HG03159 (cell line): ENCODE measurements at regions not wholly inside any gene's neighbourhood (a gene's known extent, or its start where the extent isn't known, plus 50 kb on each side); places are given as distances from the start of the nearest gene placed in this dataset.

Source experiments
- ATAC-seq: cut with Tn5 transposase; IDR thresholded peaks from one replicate; pipeline ENCODE4 v1.9.1; 2021; ENCODE audit warnings: mild to moderate bottlenecking, moderate library complexity; ENCODE audit not compliant: unreplicated experiment

DNA sequence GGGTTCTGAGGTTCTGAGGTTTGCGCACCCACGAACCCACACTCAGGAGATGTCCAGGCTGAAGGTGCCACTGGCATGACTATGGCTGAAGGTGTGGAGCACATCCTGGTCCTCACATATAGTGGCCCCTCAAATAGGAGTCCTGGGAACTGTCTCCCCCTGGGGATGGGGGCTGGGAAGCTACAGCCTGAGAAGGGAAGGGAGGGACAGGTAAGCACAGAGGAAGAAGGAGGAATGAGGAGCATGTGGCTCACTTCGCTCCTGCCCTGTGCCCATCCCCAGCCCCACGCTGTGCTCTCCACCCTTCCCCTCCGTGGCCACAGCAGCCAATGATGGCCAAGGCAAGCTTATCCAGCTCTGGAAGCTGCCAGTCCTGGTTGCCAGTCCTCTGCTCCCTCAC, 123.9 kb upstream of the LHX1 start:
- ATAC-seq = no peak

DNA sequence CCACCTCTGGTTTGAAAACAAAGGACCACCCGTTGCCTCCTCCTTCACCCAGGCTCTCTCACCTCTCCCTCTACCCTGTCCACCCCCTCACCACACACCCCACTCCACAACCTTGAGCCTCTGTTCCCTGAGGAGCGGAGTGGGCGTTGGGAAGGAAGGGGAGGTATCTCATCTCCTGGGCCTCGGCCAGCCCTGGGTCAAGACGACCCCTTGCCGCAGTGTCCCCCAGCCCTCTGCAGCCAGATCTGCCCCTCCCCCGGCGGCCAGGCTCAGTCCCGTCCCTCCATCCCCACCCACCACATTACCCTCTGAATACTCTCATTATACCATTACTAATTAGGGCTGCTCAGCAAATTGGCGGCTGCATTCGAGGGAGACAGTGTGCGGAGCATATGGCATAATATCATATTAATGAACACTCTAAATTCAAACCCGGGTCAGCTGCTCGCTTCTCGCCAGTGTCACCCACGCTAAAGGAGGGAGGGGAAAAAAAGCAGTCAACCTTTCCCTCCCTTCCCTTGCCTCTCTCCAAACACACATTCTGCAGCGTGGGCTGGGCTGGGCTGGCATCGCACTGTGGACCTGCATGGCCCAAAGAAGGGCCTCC, 123.2 kb upstream of the LHX1 start:
- ATAC-seq = no peak

DNA sequence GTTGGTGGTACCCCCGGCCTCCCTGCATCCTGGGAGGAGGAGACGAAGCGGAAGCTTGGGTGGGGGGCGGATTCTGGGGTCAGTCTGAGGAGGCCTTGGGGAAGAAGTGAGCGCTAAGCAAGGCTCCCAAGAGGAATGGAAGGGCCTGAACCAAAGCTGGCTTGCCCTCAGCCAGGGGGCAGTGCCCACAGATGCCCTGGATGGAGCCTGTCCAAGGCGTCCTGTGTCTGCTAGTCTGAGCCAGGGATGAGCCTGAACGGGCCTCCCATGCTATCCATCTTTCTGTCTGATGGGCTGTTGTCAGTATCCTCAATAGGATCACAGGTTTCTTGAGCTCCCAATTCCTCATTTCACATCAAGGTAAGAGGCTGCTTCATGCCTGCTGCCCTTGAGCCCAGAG, 122.3 kb upstream of the LHX1 start:
- ATAC-seq = no peak

DNA sequence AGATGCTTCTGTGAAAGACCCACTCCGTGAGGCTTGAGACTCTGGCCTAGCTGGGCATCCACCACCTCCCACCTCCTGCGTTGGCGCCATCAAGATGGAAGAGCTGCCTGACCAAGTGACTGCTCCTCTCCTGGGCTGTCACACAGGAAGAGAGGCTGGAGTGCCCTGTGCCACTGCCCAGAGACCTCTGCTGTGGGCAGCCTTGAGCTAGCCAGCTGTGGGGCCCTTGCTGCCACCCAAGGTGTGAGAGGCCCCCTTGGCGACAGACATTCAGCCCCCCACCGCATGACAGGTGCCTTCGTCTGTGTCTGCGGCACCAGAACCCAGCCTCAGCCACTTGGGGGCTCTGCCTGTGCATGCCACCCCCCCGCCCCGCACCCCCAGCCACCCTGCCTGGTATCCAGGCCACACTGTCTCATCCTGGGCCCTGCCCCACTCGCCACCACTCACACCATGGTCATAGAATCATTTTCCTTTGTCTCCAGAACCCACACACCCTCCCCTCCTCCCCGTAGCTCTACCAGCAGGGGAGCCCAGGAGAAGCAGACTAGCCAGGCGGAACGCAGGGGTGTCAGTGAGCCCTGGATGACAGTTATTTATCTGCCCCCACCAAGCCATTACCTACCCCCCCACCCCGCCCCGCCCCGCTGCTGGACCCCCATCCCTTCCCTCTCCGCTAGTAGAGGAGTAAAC, 120.9 kb upstream of the LHX1 start:
- no peak for ATAC-seq

DNA sequence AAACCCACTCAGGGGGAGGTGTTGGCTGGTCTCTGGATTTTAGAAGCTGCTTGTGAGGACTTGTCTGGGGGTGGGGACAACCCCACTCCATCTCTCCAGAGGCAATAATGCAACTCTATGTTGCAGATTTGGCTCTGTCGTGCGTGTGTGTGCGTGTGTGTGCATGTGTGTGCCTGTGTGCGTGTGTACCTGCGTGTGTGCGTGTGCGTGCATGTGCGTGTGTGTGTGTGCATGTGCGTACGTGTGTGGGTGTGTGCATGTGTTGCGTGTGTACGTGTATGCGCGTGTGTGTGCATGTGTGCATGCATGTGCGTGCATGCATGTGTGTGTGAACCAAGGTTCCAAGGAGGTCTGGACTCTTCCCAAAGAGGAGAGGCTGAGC, 120.4 kb upstream of the LHX1 start:
- no peak for ATAC-seq

DNA sequence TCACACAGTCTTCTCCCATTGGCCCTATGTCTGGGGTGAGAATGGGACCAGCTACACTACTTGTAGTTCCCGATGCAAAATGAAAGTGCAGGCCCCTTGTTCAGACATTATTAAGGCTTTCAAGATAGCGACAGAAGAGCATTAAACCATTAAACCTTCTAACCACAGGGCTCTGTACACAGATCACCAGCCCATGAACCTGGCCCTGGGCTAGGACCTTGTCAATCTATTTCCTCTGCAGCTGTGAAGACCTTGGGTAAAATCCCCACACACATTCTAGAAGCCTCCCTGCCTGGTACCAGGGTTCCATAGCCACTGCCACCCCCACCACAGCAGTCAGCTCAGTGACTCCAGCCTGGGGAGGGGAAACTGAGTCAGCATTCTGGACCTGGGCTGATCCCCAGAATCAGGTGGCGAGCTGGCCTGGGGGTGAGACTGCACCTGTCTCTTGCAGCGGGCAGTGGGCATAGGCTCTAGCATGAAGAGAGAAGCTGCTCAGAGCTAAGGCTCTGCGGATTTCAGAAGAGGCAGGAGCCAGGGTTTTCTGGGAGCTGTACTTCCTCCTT, 119.7 kb upstream of the LHX1 start:
- ATAC-seq = no peak

DNA sequence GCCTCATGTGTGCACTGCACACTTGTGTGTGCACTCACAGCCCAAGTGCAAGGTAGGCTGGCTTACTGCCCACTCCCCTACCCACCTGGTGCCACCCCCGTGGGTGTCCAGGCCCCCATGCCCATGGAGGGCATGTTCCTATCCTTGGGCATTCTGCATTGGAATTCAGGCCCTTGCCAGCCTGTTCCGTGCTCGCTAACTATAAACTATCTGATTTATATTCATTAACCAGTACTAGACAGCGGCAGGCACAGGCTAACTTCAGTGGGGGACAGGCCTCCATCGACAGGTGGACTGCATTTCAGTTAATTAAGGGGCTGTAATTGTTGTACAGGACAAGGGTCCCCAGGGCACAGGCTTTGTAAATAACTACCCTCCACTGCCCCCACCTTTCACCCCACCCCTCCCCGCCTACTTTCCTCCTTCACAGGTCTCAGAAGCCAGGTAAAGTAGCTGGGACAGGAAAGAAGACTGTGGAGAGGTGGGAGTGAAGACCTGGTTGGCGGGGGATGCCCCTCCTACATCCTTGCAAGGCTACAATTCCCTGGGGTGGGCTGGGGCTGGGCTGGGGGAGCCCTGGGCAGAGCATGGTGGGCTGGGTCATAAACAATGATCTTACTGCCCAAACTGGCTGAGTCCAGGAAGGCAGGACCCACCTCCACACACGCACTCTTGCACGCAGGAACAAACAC, 119.0 kb upstream of the LHX1 start:
- no peak for ATAC-seq

DNA sequence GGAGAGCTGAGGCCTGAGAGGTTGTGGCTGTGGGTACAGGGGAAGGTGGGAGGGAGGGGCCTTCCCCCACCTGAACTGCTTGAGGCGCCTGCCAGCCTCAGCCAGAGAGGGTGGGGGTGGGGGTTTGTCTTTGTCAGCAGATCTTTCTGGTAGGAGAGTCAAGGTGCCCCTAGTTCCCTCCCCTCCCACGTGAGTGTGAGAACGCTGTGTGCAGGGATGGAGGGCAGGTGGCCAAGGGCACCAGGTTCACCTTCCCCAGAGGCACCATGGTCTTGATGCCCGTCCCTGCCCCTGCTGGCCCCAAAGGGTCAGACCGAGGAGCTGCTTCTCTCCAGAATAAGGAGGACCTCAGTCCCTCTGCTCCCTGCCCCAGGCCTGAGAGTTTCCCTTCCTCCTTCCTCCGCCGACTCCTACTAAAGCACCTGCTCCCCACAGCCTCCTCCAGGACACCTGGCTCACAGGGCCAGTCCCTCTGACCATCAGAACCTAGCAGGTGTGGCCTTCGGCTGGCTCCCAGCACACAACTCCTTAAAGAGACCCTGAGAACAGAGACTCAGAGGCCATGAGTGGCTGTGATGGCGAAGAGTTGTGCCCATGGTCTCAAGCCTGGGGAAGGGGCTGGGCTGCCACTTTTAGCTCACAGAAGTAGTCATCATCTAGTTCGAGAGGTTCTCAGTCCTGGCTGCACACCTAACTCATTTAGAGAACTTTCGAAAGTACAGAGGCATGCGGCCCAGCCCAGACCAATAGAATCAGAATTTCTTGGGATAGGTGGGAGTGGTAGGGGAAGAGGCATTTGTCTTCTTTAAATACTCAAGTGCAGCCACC, 113.2 kb upstream of the LHX1 start:
- ATAC-seq = no peak

DNA sequence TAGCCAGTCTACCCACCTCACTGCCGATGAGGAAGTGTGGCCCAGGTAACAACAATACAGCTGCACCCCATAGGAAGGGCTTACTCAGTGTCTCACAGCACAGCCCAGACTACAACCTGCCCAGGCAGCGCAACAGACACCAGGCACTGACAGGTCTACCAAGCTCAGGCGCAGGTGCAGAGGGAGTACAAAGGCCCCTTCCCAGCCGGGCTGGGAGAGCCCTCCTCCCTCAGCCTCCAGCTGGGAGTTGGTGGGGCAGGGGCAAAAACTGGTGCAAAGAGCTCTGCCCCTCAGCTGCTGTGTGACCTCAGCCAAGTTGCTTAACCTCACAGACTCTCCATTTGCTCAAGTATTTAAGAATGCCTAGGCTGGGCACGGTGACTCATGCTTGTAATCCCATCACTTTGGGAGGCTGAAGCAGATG, 112.6 kb upstream of the LHX1 start:
- ATAC-seq = no peak

DNA sequence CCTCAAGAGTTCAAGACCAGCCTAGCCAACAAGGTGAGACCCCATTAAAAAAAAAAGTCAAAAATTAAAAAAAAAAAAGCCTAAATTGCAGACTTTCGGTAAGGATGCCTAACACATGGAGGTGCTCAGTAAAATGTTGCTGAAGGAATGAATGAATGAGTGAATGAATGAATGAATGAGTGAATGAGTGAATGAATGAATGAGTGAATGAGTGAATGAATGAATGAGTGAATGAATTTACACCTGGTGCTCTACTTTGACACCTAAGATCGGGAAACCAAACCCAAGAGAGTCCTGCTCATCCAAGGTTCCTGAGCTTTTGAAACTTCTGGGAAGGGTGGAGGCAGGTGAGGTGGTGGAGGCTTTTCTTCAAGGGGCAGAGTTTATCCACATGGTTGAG, 112.2 kb upstream of the LHX1 start:
- no peak for ATAC-seq

DNA sequence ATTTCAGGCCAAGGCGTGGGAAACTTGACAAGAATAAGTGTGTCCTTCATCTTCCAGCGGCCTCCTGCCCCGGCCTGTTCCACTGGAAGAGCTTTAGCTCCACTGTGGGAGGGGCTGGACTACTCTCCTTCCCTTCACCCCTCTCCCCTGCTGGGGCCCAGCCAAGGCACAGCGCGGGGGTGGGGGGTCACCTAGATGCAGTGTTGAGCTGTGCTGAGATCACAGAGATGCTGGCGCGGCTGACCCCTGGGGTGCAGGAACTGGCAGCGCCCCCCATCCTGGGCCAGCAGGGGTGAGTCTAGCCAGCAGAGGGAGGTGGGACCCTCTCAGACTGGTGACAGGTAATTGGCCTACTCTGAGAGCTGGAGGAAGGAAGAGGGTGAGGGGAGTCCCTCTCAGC, 111.8 kb upstream of the LHX1 start:
- ATAC-seq = no peak

DNA sequence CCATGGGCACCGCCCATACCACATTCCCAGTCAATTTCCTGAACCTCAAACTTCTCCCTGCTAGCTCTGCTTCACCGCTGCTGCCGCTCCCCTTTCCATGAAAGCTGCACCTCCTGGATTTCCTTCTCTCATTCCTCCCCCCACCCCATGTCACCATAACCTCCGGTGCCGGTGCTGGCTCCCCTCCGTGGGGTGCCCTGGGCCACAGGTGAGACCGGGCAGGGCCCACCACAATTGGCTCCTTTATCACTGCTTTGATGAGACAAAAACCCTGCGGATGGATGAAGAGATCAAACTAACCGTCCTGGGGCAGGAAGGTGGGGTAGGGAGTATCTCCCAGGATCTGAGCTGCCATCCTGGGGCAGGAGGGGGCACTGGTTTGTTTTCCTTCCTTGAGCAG, 111.3 kb upstream of the LHX1 start:
- no peak for ATAC-seq

DNA sequence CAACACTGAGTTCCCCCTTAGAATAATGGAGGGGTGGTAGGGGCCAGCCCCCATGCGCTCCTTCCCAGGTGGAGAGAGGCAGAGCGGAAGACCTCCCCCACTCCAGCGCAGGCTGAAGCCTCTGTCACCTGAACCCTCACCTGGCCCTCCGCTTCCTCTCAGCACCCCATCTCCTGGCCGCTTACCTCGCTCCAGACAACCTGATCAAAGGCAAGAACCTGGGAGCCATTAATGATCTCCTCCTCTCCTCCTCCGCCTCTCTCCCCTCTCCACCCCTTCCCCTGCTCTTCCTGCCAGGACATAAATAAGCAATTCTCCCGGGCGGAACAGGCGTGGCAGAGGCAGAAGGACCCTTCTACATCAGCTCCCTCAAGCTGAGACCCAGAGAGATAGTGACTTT, 110.2 kb upstream of the LHX1 start:
- no peak for ATAC-seq

DNA sequence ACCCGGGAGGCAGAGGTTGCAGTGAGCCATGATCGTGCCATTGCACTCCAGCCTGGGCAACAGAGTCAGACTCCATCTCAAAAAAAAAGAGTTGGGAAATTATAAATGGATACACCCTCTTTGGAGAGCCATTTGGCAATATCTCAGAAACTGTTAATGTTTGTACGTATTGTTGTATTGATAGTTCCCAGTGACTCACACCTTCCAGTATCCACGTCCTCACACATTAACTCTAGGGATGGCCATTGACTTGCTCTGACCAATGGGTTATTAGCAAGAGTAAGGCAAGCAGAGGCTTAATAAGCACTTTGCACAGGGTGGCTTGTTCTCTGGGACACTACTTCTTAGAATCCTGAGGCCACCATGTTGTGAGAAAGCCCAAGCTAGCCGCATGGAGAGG, 107.6 kb upstream of the LHX1 start:
- no peak for ATAC-seq

DNA sequence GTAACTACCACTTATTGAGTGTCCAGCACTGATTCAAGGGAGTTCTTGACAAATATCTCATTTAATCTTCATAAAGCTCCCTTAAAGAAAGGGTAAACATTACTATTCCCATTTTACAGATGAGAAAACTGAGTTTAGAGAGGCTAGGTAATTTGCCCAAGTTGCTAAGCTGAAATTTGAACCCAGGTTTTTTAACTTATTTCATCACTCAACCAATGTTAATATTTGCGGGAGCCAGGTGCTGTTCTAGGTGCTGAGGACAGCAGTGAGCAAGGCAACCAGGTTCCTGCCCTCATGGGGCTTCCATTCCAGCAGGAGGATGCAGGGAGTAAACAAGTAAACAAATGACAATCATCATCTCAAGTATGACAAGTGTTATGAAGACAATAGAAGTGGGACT, 104.0 kb upstream of the LHX1 start:
- ATAC-seq = no peak

DNA sequence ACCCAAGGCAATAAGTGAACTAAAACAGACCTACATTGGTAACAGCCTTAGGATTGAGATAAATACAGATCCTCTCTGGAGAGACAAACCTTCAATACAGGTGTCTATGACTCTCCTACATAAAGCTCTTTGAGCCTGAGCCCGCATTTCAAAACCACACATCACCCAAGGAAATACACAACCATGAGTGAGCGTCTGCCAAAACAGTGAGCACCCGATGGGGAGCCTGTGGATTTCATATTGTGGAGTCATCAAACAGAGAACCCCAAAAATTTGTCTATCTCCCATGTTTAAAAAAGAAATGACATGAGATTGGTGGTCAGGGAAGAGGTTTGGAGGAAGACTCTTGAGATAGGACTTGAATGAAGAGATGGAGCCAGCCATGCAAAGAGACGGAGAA, 102.2 kb upstream of the LHX1 start:
- no peak for ATAC-seq

DNA sequence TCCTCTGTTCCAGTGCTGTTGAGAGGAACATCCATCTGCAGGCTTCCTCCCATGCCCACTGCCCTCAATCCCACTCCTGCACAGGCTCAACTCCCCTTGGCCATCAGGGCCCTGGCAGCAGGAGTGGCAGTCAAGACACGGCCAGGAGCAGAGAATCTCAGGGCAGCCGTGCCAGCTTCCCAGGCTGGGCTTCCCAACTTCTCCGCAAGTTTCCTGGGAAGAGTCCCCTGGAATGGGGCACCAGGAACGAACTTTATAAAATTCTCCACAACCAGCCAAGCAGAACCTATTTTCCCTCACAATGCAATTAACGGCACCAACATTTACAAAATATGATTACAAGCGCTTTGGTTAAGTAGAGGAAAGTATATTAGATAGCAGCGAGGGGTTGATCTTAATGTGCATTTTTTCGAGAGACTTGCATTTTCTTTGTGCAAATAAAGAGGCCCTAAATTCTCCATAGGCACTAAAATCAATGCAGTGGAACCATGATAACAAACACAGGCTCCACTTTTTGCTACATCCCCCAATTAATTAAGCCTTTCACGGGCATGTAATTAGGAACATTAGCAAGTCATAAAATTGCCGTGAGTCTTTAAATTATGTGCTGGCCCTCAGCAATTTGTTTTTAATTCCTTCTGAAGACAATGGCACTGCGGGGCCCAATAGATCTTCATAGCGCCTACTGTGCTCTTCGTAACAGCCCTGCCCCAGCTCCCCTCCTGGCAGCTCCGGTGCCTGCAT, 99.9 kb upstream of the LHX1 start:
- no peak for ATAC-seq

DNA sequence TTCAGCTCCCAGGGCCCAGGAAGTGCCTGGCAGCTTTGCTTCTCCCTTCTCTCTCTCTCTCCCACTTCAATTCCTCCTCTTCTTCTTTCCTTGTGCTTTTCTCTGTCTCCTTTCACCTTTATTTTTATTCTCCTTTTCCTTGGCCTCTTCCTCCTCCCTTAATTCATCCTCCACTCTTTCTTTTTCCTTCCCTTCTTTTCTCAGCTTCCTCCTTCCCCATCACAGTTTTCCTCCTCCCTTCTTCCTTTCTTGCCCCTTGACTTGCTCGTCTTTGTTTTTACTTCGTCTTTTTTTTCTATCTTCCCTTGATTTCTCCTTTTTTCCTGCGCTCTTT, 99.4 kb upstream of the LHX1 start:
- ATAC-seq = no peak

DNA sequence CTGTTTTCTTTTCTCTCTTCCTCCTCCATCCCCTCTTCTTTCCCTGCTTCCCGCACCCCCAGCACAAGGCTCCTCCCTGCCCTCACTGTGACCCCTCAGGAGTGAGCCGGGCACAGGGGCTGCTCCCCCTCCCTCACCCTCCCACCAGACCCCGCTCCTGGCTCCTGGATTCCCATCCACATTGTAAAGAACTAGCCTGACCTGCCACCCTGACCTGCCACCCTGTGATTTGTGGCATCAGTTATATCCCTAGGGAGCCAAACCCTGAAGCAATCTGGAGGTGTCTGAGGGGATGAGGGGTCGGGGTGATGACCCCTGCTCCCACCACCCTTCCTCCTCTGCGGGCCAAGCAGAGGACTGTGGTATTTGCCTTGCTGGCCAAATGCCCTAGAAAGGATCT, 98.0 kb upstream of the LHX1 start:
- no peak for ATAC-seq

DNA sequence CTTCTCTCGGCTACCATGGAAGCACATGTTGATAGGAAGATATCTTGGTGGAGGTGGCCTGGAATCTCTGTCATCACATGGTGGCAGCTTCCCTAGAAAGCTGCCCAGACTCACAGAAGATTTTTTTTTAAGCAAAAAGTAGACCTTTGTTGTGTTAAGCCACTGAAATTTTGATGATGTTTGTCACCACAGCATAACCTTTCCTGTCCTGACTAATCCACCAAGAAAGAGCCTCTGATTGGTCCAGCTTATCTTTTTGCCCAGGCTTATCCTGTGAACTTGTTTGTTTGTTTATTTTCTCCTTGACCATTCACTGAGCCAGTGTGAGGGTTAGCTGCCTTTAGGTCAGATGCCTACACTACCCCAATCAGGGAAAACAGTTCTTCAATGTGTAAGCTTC, 96.5 kb upstream of the LHX1 start:
- ATAC-seq = no peak
